ENCODE measurements at regions not wholly inside any gene's neighbourhood (a gene's known extent, or its start where the extent isn't known, plus 50 kb on each side); places are given as distances from the start of the nearest gene placed in this dataset.

DNA sequence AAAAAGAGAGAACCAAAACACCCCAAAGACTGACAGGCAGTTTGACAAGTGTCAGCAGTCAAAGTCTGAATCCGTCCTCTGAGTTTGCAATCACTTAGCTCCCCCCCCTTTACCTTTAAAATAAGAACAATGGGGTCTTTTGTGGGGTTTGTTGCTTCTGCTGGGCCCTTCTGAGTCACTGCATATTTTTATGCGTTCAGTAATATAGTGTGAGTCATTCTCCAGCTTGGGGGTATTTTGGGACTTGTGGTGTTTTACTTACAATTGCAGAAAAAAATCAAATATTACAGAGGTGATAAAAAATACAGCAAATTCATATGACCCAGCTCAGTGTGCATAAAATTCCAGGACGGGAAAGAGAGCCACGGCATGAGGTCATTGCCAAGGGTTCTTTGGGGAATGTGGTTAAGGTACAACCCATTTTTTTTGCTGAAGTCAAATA is 120.1 kb downstream of the CYLD start:
- no peak overlapping the region for H3K9ac ChIP-seq (ENCODE audit: extremely low read depth, low read length, poor library complexity, severe bottlenecking)
- H3K4me1 ChIP-seq (ENCODE audit: control insufficient read depth, insufficient read depth, low read length) = no peaks in the 10 kb centered on the region
- Mint-ChIP-seq H3K9me3 (no peaks in the 10 kb centered on the region), H3K27me3 (ENCODE audit: insufficient read depth) (no peaks in the 10 kb centered on the region), H3K36me3 (ENCODE audit: low read depth) (no peaks in the 10 kb centered on the region), H3K4me3 (no peak overlapping the region), H3K4me1 (no peaks in the 10 kb centered on the region), H3K27ac (no peak overlapping the region)
- H3K27ac ChIP-seq (ENCODE audit: low read depth, low read length) = no peak overlapping the region
- H3K36me3 ChIP-seq (ENCODE audit: control insufficient read depth, insufficient read depth, low read length) = no peaks in the 10 kb centered on the region
- no peaks in the 10 kb centered on the region for H3K27me3 ChIP-seq (ENCODE audit: control insufficient read depth, insufficient read depth, low read length, poor library complexity, severe bottlenecking)
- no peaks in the 10 kb centered on the region for H3K9me3 ChIP-seq (ENCODE audit: control insufficient read depth, low read length)
- 83% methylated on average over 2 to 4 of the region's 4 CpGs for WGBS, 2 experiments (ENCODE audit: insufficient coverage in 1 of 2, insufficient read length in 1 of 2)
- TF ChIP-seq, protein P1, sequence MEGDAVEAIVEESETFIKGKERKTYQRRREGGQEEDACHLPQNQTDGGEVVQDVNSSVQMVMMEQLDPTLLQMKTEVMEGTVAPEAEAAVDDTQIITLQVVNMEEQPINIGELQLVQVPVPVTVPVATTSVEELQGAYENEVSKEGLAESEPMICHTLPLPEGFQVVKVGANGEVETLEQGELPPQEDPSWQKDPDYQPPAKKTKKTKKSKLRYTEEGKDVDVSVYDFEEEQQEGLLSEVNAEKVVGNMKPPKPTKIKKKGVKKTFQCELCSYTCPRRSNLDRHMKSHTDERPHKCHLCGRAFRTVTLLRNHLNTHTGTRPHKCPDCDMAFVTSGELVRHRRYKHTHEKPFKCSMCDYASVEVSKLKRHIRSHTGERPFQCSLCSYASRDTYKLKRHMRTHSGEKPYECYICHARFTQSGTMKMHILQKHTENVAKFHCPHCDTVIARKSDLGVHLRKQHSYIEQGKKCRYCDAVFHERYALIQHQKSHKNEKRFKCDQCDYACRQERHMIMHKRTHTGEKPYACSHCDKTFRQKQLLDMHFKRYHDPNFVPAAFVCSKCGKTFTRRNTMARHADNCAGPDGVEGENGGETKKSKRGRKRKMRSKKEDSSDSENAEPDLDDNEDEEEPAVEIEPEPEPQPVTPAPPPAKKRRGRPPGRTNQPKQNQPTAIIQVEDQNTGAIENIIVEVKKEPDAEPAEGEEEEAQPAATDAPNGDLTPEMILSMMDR (conservative IDR thresholded peaks at IDR 0.05) = no peak
- no peak for DNase-seq
- H3K4me3 ChIP-seq (ENCODE audit: low read length) = no peak overlapping the region

DNA sequence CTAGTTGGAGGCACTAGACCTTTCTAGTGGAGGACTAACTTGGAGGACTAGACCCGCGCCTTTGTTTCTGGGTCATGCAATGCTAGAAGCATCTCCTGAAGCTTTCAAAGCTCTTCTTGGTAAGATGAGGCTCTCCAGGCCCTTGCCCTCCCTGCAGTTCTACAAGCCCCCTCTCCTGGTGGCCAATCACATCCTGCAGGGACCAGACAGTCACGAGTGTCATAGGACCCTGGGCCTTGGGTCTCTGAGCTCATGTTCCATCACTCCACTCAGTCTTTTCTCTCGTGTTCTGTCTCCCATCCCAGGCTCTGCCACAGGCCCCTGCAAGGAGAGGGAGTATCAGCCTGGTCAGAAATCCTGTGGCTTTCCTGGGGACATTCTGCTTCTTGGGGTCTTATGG is 119.6 kb downstream of the CYLD start:
- H3K9ac ChIP-seq (ENCODE audit: extremely low read depth, low read length, poor library complexity, severe bottlenecking) = no peak overlapping the region
- TF ChIP-seq, protein P1 (conservative IDR thresholded peaks at IDR 0.05) = no peak
- Mint-ChIP-seq H3K36me3 (ENCODE audit: low read depth) (no peaks in the 10 kb centered on the region), H3K9me3 (peaks cover 3% of the 10 kb centered on the region), H3K4me1 (no peaks in the 10 kb centered on the region), H3K27ac (no peak overlapping the region), H3K4me3 (no peak overlapping the region), H3K27me3 (ENCODE audit: insufficient read depth) (peaks cover 2% of the 10 kb centered on the region)
- peaks cover 3% of the 10 kb centered on the region for H3K9me3 ChIP-seq (ENCODE audit: control insufficient read depth, low read length)
- 84 to 100% methylated on average over 1 to 4 of the region's 4 CpGs for WGBS, 2 experiments (ENCODE audit: insufficient coverage in 1 of 2, insufficient read length in 1 of 2)
- DNase-seq = no peak
- H3K4me1 ChIP-seq (ENCODE audit: control insufficient read depth, insufficient read depth, low read length) = no peaks in the 10 kb centered on the region
- H3K36me3 ChIP-seq (ENCODE audit: control insufficient read depth, insufficient read depth, low read length) = no peaks in the 10 kb centered on the region
- no peak overlapping the region for H3K4me3 ChIP-seq (ENCODE audit: low read length)
- H3K27ac ChIP-seq (ENCODE audit: low read depth, low read length) = no peak overlapping the region
- H3K27me3 ChIP-seq (ENCODE audit: control insufficient read depth, insufficient read depth, low read length, poor library complexity, severe bottlenecking) = no peaks in the 10 kb centered on the region

DNA sequence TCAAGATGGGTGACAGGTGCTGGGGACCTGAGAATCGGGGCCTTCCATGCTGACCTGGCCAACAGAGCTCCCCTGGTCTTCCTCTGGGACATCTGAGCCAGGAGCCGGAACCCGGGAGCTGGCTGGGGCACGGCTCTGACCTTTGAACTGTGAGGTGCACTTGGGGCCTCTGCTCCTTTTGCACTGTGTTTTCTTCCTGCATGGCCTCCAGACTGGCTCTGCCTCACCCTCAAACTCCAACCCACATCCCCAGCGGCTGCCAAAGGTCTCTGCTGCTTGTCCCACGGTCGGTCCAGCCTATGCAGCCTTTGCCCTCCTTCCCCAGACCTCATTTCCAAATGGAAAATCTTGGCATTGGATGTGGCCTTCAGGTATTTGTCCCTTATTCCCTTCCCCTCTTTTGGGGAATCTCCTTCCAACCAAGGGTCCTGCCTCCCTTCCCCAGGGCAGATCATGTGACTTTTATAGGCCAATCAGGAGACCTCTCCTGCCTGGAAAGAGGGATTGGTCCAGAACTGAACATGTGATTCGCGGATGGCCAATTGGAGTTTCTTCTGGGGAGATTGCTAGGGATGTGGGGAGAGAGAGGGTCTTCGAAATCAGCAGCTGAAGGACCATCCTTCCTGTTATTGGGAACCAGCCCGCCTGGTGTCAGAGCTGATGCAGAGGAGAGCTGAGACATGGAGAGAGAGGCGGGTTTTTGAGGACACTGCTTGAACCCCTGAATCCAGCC is 117.9 kb downstream of the CYLD start:
- Mint-ChIP-seq H3K9me3 (peaks cover 4% of the 10 kb centered on the region), H3K4me3 (no peak overlapping the region), H3K36me3 (ENCODE audit: low read depth) (no peaks in the 10 kb centered on the region), H3K27ac (no peak overlapping the region), H3K4me1 (no peaks in the 10 kb centered on the region), H3K27me3 (ENCODE audit: insufficient read depth) (peaks cover 3% of the 10 kb centered on the region)
- Histone ChIP-seq H3K9me3 (ENCODE audit: control insufficient read depth, low read length) (peaks cover 7% of the 10 kb centered on the region), H3K36me3 (ENCODE audit: control insufficient read depth, insufficient read depth, low read length) (no peaks in the 10 kb centered on the region), H3K4me1 (ENCODE audit: control insufficient read depth, insufficient read depth, low read length) (no peaks in the 10 kb centered on the region), H3K4me3 (ENCODE audit: low read length) (no peak overlapping the region), H3K27me3 (ENCODE audit: control insufficient read depth, insufficient read depth, low read length, poor library complexity, severe bottlenecking) (no peaks in the 10 kb centered on the region), H3K9ac (ENCODE audit: extremely low read depth, low read length, poor library complexity, severe bottlenecking) (no peak overlapping the region), H3K27ac (ENCODE audit: low read depth, low read length) (no peak overlapping the region)
- WGBS, 2 experiments (ENCODE audit: insufficient coverage in 1 of 2, insufficient read length in 1 of 2) = 93 to 100% methylated on average over 4 to 12 of the region's 12 CpGs
- TF ChIP-seq, protein P1 (conservative IDR thresholded peaks at IDR 0.05) = no peak
- DNase-seq = no peak
